ENCODE measurements at regions not wholly inside any gene's neighbourhood (a gene's known extent, or its start where the extent isn't known, plus 50 kb on each side); places are given as distances from the start of the nearest gene placed in this dataset.

- no TSS peak for BruUV-seq (replicated peaks)
- ATAC-seq, result no peak
- POLR2A ChIA-PET, result no interaction called here
- H3K9me3 ChIP-seq (replicated peaks; ENCODE audit: control insufficient read depth, insufficient read depth, low read depth, low read length), result no peaks in the 10 kb centered on the region
- intact Hi-C loops (cut with micrococcal nuclease) (no loop called here), in situ Hi-C loops (cut with MboI) (no loop called here)
- no peak overlapping the region for H3K4me2 ChIP-seq (ENCODE audit: insufficient read depth, low read length)
- no peaks in the 10 kb centered on the region for H3K4me1 ChIP-seq (replicated peaks in 1 of 2; ENCODE audit: control insufficient read depth in 2 of 2, insufficient read depth in 2 of 2, low read length in 2 of 2)
- CTCF ChIA-PET (ENCODE audit: low intra/inter-chr PET ratio), result no interaction called here
- 0% methylated on average over 1 of the region's 1 CpG for WGBS (ENCODE audit: insufficient coverage, low coverage, missing lambda C conversion rate)
- no peak overlapping the region for H2AFZ ChIP-seq (ENCODE audit: low read depth, low read length)
- no peak overlapping the region for H3K4me3 ChIP-seq
- no peak for FAIRE-seq
- DNase-seq (ENCODE audit: extremely low read depth in 1 of 4, low spot score in 3 of 4), result no peak
- H3K27ac ChIP-seq (ENCODE audit: extremely low read depth, low read depth, low read length), result no peak overlapping the region
- TF ChIP-seq DIDO1 (tag; IDR thresholded peaks at IDR 0.05; ENCODE audit: low read depth) (no peak), CBFA2T2 (conservative IDR thresholded peaks at IDR 0.05) (no peak), HDAC2 (IDR thresholded peaks at IDR 0.05) (no peak), FOXK1 (CRISPR knock-in tag; IDR thresholded peaks at IDR 0.05; ENCODE audit: borderline replicate concordance) (no peak), ZBTB49 (CRISPR knock-in tag; IDR thresholded peaks at IDR 0.05; ENCODE audit: borderline replicate concordance) (no peak), TSHZ1 (CRISPR knock-in tag; IDR thresholded peaks at IDR 0.05) (no peak), ELK3 (CRISPR knock-in tag; IDR thresholded peaks at IDR 0.05) (no peak), RREB1 (CRISPR knock-in tag; IDR thresholded peaks at IDR 0.05) (no peak)
- H3K79me2 ChIP-seq (ENCODE audit: control insufficient read depth, insufficient read depth, low read length), result no peaks in the 10 kb centered on the region
- no peaks in the 10 kb centered on the region for H3K27me3 ChIP-seq (ENCODE audit: control insufficient read depth in 2 of 2, insufficient read depth in 2 of 2, low read length in 2 of 2)
- no peaks in the 10 kb centered on the region for H3K36me3 ChIP-seq (ENCODE audit: control insufficient read depth, insufficient read depth, low read length)
- no peaks in the 10 kb centered on the region for H3K9me1 ChIP-seq (ENCODE audit: control insufficient read depth, insufficient read depth, low read length)
- no peak overlapping the region for H3K9ac ChIP-seq (ENCODE audit: insufficient read depth in 1 of 2, low read depth in 2 of 2, low read length in 2 of 2)
- no peaks in the 10 kb centered on the region for H4K20me1 ChIP-seq (replicated peaks; ENCODE audit: control insufficient read depth, insufficient read depth, low read length)
These were observed 662.1 kb downstream of the FRK start for GRCh38 chr6:115398607-115399006.

All from K562 (cell line).